GM18508 (cell line): ENCODE measurements at regions not wholly inside any gene's neighbourhood (a gene's known extent, or its start where the extent isn't known, plus 50 kb on each side); places are given as distances from the start of the nearest gene placed in this dataset.
"Not testable (repeated sequence)": the region's sequence is repeated elsewhere in the genome, so short reads cannot be mapped to it uniquely, and the experiment has no call there.

Experiments
- ATAC-seq: cut with Tn5 transposase; IDR thresholded peaks from one replicate; pipeline ENCODE4 v1.9.1; 2021; ENCODE audit warnings: moderate number of reproducible peaks; ENCODE audit not compliant: insufficient read depth, unreplicated experiment

- ATAC-seq = not testable (repeated sequence)
Observed at GRCh38 chr2:87424763-87425154, 323.1 kb upstream of the PLGLB2 start.

- ATAC-seq = not testable (repeated sequence)
Observed at GRCh38 chr2:87425191-87425590, 322.7 kb upstream of the PLGLB2 start.

DNA sequence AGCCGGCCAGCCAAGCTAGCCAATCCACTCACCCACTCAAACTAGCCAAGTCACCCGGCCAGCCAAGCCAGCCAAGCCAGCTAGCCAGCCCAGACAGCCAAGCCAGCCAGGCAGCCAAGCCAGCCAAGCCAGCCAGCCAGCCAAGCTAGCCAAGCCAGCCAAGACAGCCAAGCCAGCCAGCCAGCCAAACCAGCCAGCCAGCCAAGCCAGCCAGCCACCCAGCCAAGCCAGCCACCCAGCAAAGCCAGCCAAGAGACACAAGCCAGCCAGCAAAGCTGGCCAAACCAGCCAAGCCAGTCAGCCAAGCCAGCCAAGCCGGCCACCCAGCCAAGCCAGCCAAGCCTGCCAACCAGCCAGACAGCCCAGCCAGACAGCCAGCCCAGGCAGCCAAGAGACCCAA, 322.2 kb upstream of the PLGLB2 start:
- not testable (repeated sequence) for ATAC-seq

DNA sequence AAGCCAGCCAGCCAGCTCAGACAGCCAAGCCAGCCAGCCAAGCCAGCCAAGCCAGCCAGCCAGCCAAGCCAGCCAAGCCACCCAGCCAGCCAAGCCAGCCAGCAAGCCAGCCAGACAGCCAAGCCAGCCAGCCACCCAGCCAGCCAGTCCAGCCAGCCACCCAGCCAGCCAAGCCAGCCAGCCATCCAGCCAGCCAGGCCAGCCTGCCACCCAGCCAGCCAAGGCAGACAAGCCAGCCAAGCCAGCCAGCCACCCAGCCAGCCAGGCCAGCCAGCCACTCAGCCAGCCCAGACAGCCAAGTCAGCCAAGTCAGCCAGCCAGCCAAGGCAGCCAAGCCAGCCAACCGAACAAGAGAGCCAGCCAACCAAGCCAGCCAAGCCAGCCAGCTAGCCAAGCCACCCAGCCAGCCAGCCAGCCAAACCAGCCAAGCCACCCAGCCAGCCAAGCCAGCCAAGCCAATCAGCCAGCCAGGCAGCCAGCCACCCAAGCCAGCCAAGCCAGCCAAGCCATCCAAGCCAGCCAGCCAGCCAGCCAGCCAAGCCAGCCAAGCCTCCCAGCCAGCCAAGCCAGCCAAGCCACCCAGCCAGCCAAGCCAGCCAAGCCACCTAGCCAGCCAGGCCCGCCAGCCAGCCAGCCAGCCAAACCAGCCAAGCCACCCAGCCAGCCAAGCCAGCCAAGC, 319.3 kb upstream of the PLGLB2 start:
- not testable (repeated sequence) for ATAC-seq

DNA sequence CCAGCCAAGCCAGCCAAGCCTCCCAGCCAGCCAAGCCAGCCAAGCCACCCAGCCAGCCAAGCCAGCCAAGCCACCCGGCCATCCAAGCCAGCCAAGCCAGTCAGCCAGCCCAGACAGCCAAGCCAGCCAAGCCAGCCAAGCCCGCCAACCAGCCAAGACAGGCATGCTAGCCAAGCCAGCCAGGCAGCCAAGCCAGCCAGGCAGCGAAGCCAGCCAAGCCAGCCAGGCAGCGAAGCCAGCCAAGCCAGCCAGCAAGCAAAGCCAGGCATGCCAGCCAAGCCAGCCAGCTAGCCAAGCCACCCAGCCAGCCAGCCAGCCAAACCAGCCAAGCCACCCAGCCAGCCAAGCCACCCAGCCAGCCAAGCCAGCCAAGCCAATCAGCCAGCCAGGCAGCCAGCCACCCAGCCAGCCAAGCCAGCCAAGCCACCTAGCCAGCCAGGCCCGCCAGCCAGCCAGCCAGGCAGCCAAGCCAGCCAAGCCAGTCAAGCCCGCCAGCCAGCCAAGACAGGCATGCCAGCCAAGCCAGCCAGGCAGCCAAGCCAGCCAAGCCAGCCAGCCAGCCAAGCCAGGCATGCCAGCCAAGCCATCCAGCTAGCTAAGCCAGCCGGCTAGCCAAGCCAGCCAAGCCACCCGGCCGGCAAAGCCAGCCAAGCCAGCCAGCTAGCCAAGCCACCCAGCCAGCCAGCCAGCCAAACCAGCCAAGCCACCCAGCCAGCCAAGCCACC, 318.5 kb upstream of the PLGLB2 start:
- not testable (repeated sequence) for ATAC-seq

DNA sequence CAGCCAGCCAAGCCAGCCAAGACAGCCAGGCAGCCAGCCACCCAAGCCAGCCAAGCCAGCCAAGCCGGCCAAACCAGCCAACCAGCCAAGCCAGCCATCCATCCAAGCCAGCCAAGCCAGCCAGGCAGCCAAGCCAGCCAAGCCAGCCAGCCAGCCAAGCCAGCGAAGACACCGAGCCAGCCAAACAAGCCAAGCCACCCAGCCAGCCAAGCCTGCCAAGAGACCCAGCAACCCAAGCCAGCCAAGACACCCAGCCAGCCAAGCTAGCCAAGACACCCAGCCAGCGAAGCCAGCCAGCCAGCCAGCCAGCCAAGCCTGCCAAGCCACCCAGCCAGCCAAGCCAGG, 318.0 kb upstream of the PLGLB2 start:
- ATAC-seq = not testable (repeated sequence)

- not testable (repeated sequence) for ATAC-seq
Observed at GRCh38 chr2:87431051-87431450, 316.8 kb upstream of the PLGLB2 start.

DNA sequence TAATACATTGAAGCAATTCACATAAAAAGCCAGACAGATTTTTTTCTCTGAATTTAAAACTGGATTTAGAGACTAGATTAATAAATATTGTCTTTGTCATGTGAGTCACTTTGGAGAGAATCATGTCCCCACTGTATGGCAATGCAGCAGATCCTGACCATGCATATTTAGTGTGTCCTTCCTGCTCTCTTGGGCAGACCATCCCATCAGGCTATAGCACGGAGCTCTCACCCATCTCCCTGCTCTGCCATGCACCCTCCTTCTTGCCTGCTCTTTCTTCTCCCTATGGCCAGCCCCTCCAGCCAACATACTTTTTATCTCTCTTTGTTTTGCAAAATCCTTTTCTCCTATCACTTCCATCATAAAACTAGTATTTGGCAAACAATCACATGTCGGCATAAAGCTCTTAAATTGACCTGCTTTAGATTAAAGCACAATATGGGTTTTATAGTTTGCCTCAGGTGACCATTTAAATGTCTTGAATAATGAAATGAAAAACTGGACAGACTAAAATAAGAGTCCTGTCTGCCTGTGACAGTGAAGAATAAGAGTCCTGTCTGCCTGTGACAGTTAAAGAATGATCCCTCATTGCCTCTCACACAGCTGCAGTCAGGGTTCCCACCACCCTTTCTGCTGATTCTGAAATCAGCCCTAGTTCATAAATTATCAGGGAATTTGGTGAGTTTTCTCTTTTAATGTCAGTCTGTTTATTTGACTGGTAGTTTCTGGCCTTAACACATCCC, 315.0 kb upstream of the PLGLB2 start:
- ATAC-seq = not testable (repeated sequence)

DNA sequence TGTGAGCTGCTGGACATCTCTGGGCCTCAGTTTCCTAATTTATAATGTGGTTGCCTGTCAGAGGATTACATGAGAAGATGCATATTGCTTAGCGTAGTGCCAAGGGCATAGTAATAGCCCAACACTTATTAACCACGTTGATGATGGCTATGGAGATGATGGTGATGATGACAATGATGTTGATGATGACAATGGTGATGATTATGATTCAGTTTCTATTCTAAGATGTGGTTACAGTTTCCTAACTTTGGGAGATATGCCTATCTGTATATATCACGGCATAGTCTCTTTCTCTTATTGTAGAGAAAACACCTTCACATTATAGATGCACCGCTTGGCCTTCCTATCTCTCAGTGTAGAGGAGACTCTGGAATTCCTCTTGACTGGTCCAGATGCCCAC, 311.9 kb upstream of the PLGLB2 start:
- not testable (repeated sequence) for ATAC-seq

GRCh38 chr2:87437701-87438260, 310.1 kb upstream of the PLGLB2 start:
- ATAC-seq = not testable (repeated sequence)

- ATAC-seq = not testable (repeated sequence)
Observed at GRCh38 chr2:87438780-87439454, 309.0 kb upstream of the PLGLB2 start.

- ATAC-seq = not testable (repeated sequence)
Observed at GRCh38 chr2:87439617-87440204, 308.2 kb upstream of the PLGLB2 start.

DNA sequence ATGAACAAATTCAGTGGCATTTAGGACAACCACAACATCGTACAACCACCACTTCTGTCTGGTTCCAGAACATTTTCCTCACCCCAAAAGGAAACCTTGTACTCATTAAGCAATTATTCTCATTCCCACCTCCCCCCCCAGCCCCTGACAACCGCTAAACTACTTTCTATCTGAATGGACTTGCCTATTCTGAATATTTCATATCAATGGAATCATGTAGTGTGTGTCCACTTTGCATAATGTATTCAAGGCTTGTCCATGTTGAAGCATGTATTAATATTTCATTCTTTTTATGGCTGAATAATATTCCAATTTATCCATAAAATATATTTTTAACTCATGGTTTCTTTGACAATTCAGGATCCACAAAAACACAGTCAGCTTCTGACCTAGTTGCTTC, 307.2 kb upstream of the PLGLB2 start:
- not testable (repeated sequence) for ATAC-seq

GRCh38 chr2:87441375-87441774, 306.5 kb upstream of the PLGLB2 start:
- ATAC-seq = not testable (repeated sequence)

DNA sequence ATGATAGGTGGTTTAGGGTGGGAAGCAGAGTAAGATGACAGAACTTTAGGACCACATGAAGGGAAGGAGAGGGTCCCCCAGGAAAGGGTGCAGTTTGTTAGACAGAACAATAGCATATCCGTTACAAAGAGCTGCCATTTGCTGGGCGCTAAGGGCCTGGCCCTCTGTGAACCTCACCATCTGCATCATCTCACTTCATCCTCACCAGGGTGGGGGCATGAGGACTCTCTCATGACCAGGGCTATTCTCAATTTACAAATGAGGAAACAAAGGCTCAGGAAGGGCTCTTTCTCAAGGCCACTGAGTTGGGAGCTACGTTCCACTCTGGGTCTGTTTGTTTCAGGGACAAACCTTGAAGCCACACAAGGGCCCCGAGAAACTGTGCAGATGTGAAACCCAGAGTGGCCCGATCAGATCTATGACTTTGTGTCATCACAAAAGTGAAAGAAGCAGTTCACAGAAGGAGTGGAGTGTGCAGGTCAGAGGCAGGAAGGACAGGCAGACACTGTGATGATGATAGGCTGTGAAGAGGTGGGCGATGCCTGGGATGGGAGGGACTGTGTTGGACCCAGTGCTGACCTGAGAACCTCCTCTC, 304.8 kb upstream of the PLGLB2 start:
- peak; percentile 93 for ATAC-seq

DNA sequence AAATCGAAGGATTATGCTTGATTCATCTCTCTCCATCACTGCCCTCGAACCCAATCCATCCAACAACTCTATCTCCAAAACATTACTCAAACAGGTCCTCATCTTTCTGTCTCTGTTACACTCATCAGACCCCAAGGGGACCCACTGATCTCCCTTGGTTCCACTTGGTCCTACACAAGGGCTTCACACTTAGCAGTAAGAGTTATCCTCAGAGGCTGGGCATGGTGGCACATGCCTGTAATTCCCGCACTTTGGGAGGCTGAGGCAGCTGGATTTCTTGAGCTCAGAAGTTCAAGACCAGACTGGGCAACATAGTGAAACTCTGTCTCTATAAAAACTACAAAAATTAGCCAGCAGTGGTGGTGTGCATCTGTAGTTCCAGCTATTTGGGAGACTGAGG, 302.9 kb upstream of the PLGLB2 start:
- ATAC-seq = not testable (repeated sequence)

DNA sequence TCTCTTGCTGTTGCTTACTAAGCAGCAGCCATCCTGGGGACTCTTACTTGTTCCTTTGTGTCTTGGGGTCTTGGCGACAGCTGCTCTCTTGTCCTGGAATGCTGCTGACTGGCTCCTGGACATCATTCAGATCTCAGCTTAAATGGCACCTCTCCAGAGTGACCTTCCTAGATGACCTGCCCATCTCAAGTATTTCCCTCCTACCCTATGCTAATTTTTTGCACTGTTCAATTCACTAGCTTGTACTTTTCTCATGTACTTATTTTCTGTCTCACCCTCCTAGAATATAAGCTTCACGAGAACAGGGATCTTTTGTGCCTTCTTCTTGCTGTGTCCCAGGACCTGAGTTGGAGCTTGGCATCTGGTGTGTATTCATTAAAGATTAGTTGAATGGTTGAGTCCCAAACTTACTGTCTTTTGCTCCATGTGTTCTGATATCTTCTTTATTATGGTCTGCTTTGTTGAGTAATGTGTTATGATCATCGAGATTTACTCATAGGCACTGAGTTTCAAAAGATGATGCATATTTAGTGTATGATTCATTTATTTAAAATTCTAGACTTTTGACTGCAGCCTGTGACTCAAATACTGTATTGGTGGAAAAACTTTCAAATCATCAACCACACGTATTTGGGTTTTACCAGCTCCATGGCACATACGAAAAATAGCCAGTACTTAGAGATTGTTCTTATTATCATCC, 302.1 kb upstream of the PLGLB2 start:
- not testable (repeated sequence) for ATAC-seq

DNA sequence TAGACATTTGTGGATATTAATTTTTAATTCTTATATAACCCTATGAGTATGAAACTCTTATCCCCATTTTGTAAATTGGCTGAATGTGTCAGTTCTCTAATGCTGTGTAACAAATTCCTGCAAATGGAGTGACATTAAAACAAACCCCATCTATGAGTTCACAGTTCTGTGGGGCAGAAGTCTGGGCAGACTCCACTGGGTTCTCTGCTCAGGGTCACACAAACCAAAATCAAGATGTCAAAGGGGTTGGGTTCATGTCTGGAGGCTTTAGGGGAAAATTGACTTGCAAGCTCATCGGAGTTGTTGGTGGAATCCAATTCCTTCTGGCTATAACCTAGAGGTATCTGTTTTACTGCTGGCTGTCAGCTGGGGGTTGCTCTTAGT, 301.6 kb upstream of the PLGLB2 start:
- ATAC-seq = not testable (repeated sequence)

- ATAC-seq = not testable (repeated sequence)
Observed at GRCh38 chr2:87449462-87449980, 298.4 kb upstream of the PLGLB2 start.
